ENCODE measurements at regions not wholly inside any gene's neighbourhood (a gene's known extent, or its start where the extent isn't known, plus 50 kb on each side); places are given as distances from the start of the nearest gene placed in this dataset.

- DNase-seq: no peak
Observed at GRCh38 chr1:14545422-14546025, 53.0 kb upstream of the KAZN start.

- DNase-seq: no peak
Observed at GRCh38 chr1:14546416-14546815, 52.1 kb upstream of the KAZN start.

All from COR-L47 (cell line).